NCI-H510A treated with DMSO at 0.1 percent for 48 hours (cell line): ENCODE measurements at regions not wholly inside any gene's neighbourhood (a gene's known extent, or its start where the extent isn't known, plus 50 kb on each side); places are given as distances from the start of the nearest gene placed in this dataset.

Experiments
- DNase-seq: peaks from one replicate; lab custom pipeline; 2025; lab: John Stamatoyannopoulos, UW

DNA sequence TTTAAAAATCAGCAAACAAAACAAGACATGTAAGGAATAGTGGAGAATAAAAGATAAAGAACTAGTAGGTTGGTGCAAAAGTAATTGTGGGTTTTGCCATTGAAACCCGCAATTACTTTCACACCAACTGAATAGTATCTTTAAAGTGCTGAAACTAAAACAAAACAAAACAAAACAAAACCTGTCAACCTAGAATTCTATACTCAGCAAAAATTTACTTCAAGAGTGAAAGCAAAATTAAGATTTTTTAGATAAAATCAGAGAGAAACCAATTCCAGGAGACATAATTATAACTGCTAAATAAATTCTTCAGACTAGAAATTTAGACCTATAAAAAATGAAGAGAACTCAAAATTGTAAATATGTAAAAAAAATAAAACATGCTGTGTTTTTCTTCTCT, 114.0 kb upstream of the TSPAN2 start:
- DNase-seq, result no peak

DNA sequence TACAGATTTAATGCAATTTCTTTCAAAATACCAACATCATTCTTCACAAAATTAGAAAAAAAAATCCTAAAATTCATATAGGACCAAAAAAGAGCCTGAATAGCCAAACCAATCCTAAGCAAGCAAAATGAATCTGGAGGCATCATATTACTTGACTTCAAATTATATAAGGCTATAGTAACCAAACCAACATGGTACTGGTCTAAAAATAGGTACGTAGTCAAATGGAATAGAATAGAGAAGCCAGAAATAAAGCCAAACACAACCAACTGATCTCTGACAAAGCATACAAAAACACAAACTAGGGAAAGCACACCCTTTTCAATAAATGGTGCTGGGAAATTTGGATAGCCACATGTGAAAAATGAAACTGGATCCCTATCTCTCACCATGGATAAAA, 112.3 kb upstream of the TSPAN2 start:
- no peak for DNase-seq

DNA sequence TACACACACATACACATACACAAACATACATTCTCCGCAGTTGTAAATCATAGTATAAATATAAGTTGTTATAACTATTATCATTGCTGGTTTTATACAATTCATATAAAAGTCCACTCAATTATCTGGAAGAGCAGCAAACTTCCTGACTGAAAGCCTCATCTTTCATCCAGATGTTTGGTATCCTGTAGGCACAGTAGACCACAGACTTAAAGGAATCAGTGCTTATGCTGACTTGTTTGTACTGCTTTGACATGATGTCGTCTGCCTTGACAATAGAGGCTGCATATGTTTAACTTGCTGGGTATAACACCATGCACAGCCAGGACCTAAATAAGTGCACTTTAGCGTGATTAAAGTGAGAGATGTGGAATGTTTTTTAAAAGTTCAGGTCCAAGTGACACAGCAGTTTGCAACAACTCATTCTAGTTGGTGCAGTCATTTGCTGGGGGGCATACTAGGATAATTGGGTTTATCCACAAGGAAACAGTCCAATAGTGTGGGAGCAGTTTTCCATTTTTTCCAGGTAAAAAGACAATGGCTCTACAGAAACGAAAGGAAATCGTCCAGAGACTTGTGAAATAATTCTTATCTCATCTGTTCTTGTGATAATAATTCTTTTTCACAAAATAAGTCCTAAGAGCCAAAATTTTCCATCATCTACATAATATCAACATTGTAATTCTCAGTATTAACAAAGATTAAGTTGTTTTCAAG, 110.3 kb upstream of the TSPAN2 start:
- no peak for DNase-seq

DNA sequence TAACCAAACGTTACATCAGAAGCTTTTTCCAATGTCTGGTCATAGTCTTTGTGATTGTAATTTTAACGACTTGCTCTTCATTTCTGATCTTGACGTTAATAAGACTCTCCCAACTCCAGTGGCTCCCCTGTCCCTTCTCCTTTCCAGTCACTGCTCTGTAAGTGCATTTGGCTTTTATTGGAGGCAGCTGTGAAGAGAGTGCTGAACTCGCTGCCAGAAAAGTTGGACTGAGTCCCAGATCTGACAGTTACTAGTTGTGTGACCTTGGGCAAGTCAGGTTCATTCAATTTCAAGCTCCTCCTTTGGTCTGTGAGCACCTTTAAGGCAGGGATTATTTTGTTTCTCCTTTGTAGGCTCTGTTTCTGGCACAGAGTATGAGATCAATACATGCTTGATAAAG, 109.6 kb upstream of the TSPAN2 start:
- DNase-seq, result no peak

DNA sequence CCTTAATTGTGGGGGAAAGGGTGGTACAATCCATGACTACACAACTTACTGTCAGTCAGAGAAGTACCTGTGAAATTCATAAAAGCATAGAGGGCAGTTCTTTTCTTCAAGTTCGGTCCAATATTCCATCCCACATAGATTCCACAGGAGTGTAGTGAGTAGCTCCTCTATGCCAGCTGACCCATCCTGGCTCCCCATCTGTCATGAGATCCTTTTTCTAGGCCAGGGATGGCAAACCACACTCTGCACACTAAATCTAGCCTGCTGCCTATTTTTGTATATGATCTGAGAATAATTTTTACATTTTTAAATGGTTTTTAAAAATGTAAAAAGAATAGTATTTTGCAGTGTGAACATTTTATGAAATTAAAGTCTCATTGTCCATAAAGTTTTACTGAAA, 107.0 kb upstream of the TSPAN2 start:
- no peak for DNase-seq

DNA sequence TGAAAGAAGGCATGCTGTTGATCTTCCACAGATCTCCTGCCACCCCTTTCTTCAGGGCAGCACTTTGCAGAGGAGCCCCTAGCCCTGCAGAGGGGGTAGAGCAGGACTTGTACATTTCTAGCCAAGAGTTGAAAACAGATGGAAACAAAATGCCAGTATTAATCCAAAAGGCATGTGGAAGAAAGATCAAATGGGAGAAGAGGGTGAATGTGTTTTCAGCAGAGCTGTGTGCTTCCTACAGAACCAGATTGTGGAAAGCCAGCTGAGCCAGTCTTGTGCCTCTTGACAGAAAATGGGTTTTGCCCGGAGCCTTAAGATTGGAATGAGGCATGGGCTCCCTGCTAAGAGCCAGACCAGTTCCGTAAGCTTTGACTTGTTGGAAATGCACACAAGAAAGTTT, 105.2 kb upstream of the TSPAN2 start:
- no peak for DNase-seq

DNA sequence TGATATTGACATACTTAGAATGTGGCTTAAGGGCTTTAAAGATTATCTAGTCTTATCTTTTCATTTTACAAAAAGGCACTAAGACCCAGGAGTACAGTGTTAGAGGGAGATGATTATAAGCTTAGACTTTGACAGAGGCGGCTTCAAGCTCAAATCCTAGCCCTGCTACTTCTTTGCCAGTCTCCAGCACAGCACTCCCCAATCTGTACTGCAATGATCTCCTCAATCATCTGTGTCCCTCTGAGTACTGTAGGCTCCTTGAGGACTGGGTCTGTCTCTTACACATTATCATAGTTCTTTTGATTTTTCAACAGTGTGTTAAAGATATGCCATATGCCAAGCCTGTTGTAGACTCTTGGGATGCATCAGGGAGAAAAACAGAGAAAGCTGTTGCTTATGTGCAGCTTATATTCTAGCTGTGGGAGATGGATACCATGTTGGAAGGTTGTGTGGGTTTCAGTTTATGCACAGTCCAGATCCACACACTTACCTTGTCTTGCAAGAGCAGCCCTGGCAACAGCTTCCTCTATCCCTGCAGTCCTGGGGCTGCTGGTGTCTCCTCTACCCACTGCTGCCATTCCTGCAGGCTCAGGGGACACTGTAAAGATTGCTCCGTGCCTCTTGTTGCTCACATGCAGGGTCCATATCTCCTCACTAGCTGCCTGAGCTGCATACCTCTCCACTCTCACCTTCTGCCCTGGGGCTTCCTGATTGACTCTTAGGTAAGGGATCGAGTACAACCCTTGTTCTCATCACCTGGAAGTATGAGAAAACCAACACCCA, 103.9 kb upstream of the TSPAN2 start:
- DNase-seq, result no peak

DNA sequence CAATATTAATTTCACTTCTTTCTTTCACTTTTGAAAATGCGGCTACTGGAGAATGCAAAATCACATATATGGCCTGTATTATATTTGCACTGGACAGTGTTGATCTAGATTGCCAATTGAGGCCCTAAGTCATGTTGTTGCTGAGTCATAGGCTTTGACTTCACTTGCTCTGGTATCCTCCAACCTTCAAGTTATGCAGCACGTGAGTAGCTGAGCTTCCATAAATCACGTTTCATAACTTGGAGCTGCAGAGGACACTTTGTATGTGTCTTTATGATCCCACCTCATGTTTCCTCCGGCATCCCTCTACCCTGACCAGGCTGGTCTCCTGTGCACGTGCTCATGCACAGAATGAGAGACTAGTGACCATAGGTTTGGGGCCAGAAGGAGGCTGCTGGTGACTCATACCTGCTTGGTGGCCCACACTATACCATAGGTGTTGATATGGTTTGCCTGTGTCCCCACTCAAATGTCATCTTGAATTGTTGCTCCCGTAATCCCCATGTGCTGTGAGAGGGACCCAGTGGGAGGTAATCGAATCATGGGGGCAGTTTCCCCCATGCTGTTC, 103.0 kb upstream of the TSPAN2 start:
- no peak for DNase-seq

DNA sequence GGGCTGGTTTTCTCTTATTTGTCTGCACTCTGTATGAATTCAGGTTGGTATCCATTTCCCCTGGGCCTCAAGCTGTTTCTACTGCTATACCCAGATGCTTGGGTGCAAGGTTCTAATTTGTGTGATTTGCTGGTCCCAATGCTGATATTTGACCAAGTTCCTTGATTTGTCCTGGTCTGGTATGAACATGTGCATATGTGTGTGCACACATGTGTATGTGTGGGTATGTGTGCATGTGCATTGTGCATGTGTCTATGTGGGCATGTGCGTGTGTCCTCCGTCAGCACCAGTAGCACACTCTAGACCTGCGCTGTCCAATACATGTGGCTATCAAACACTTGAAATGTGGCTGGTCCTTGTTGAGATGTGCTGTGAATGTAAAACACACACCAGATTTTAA, 102.4 kb upstream of the TSPAN2 start:
- no peak for DNase-seq

DNA sequence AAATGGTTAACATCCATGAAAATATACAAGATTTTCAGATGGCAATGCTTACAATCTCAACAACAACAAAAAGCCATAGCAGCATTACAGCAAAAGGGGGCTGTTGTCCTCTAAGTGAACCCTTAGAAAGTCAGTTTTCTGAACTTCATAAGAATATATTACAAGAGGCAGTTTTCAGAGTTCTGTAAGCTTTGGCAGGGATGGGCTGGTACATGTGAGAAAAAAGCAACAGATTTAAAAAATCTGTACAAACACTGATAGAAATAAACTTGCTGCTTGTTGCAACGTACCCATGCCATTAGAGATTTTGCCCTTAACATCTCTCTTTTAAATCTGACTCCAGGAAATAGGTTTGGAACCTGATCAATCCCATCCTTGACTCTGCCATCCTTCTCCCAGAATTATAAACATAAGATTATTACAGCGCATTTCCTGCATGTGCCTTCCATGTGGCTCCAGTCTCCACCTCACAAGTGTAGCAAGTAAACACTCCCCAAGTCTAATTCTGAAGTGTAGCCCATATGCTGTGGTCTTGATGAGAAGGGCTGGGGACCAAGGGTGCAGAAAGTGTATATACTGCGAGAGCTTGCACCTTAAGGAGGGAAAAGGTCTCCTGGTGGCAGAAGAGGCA, 101.4 kb upstream of the TSPAN2 start:
- DNase-seq, result no peak

DNA sequence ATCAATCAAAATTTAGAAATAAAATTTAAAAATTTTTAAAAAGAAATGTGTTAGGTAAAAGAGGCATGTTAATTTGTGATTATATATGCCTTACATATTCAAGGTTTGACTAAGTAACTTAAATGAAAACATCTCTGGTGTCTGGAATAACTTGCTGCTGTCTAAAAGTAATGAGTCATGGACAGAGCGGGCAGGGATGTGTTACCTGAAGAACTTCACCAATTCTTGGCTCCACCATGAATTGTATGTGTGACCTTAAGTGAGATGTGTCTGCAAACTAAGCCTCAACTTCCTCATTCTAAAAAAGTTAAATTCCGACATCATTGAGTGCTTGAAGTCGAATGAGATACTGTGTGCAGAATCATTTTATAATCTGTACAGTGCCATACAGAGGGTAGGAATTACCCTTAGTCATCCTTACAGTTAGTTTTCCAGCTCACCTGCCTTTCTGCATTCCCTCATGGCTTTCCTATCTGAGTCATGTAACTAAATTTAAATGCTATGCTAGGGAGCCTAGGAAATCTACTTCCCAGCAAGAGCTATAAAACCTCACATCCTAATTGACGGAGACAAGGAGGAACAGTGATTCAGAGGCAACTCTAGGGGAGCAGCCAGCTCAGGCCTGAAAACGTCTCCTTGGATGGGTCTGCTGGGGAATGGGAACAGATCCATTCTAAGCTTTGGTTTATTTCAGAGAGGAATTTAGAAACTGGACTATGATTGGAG, 100.7 kb upstream of the TSPAN2 start:
- no peak for DNase-seq

DNA sequence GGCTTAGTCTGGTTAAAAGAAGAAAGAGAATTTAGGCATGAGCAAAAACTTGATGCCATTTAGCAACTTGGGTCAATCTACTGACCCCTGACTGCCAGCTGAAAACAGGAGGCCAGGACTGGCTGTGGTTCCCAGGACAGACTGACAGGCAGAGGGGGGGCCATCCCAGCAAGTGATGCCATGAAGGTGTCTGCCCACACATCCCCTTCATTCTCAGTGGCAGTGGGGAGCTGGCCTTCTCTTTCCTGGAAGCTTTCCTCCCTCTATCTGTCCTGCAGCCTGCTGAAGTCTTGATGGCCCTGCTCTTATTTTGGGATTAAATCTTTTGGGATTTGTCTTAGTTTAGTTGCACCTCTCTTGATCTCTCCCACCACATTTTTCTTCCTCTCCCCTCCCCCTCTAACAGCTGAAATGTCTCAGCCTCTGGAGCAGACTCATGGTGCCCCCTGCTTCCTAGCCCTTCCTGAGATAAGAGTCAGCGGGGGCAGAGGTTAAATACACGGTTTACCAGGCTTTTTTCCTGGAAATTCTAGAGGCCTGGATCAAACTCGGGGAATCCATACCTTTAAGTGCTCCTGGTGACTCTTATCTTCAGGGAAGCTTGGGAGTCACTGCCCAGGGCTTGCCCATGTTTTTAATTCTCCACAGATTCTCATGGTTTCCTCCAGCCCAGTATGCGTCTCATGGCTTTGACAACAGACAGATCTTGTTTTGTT, 99.5 kb upstream of the TSPAN2 start:
- no peak for DNase-seq

DNA sequence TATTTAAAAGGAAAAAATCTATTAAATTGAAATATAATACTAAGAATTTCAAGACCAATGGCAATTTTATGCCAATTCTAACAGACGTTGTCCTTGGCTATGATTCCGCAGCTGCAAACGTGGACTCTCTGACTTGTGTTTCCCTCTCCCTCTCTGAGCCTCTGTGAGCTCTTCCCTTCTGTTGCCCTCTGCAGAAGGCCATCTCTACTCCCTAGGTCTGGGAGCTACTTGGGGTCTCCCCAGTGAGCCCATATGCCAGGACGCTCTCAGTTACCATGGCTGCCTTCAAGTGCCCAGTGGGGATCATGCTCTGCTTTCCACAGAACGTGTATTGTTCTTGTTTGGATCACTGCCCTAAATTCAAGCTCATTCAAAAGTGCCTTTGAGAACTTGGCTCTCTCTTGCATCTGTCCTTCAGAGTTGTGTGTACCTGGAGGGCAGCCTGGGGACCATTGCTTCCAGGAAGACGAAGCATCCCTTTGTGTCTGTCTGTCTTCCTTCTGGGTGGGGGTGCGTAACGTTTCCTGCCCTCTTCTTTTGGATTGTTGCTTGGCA, 97.5 kb upstream of the TSPAN2 start:
- no peak for DNase-seq

DNA sequence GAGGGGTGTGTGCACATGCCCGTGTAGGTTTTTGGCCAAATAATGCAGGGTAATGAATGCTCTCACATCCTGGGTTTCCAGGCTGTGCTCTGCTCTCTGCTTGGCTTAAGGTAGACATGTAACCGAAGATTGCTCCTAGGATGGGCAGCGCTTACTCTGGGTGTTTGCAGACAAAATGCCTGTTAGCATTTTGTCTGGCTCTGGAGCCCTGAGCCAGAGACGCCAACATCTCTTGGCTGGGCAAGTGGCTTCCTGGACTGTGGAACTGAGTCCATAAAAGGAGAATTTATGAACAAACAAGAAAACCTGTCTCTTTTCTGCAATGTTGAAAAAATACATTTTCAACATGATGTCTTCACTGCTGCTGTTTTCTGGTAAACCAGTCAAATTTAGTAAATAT, 96.0 kb upstream of the TSPAN2 start:
- no peak for DNase-seq

DNA sequence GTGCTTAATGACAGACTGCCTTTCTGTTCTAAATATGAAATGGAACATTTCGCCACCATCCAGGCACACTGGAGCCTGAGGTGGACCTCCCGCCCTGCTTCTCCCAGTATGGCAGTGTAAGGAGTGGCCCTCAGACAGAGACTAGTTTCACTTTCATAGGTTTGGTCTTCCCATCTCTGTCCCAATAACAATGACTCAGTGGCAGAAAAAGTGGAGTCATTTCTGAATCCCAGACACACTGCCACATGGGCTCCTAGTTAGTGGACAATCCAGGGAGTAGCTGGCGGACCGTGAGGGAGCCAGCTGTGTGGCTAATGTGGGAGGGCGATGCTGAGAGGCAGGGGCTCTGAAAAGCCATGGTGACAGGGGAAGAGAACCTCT, 95.6 kb upstream of the TSPAN2 start:
- DNase-seq, result no peak

DNA sequence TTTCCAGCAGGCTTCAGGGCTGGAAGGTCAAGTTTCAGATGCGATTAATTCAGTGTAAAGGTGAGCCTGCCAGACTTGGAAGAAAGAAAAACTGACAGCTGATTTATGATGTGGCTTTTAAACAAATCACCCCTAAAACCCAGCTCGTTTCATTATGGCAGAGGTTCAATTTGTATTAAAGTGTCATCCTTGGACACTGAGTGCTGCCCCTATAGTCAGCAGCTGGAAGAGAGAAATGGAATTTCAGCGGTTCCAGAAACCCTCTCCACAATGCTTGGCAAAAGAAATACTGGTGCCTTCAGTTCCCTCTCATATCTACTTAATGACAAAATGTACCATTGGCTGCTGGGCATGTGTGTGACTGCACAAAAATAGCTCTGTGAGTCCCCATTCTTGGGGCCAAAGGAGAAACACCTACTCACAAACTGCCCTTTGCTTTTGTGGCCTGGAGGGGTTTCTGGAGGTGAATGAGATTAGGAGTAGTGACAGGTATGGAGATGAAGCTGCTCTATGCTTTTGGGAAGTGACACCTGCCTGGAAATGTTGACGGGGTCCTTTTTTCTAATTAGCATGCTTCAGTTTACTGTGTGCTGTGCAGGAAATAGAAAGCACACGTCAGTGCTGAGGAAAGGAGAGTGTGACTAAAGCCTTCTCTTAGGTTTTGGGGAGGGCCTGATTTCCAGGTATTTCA, 95.1 kb upstream of the TSPAN2 start:
- DNase-seq, result no peak

DNA sequence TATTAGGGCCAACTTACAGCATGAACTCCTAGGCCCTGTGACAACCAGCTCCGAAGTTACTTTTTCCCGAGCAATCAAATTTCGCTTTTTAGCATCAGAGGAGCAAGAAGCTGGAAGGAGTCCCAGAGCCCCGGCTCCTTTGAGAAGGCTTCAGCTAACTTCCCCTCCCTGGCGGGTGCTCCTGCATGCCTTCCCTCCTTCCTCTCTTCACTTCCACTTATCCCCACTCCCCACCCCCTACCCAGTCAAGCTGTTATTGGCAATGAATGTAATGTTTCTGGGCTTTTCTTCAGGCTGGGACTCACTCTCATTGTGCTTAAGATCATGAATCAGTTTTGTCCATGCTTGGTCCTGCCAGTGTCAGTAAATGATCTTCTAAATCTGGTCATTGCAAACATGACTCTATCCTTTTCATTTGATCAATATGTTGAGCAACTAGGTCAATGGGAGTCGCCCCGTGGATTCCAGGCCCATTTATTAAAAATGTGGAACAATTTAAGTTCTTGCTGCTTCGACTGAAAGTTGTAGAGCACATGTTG, 94.5 kb upstream of the TSPAN2 start:
- DNase-seq, result no peak

DNA sequence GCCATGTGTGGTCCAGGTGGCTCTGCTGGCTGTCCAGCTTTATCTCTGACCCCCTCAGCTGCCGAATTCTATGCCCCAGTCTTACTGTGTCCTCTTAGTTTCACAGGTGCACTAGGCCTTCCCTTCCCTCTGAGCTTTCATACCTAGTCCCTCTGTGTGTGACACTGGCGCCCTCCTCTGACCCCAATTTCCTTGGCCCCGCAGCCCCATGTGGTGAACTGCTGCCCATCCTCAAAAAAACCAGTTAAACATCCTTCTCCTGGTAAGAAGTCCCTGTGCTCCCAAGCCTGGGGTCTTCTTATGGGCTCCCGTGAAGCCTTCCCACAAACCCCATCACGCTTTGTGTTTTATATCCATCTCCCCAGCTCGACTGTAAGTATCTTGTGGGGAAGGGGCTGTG, 93.9 kb upstream of the TSPAN2 start:
- DNase-seq, result no peak

DNA sequence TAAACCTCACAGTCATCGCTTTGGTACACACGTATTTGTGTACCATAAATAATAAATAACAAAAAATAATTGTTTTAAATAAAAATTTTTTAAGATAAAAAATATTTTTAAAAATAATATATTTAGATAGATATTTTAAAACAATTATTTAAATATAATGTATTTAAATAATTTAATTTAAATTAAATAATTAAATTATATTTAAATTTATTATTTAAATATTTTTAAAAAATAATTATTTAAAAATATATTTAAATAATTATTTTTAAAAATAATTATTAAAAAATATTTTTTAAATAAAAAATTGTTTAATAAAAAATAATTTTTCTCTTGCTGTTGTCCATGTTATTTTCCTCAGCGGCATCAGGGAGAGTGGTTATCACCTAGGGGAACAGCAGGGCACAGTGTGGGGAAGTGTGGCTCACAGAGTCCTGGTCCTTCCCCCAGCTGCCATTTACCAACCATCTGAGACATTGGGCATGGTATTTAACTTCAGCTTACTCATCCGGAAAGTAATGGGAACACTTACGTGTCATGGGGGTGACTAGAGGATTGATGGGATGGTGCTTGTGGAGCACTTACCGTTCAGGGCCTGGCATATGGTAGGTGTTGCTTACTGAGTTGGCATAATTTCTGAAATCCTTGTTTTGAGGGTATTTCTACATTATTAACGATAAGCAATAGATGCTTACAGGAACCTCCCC, 92.9 kb upstream of the TSPAN2 start:
- no peak for DNase-seq

DNA sequence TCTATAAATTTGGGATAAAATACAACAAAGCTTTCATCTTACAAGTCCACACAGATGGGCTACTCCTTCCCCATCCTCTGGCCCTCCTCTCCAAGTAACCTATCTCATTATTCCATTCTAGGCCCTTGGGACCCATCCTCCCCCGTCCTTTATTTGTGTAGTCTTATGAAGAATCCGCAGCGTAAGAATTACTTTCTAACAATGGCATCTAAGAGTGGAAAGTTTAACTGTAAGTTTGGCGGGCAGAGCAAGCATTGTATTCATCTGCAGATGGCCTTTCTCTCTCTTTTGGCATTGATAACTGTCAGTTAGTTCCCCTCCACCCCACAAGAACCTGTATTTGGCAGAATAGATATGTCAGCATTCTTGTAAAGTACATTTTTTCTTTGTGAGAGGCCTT, 91.9 kb upstream of the TSPAN2 start:
- no peak for DNase-seq
